Liver (tissue), 8 donors: ENCODE measurements at regions not wholly inside any gene's neighbourhood (a gene's known extent, or its start where the extent isn't known, plus 50 kb on each side); places are given as distances from the start of the nearest gene placed in this dataset.
A peak's percentile ranks its signal among the peaks of the same experiment; 100 is the strongest.

ENCODE experiments used
- DNase-seq: peaks from one replicate; pipeline ENCODE4 v3.0.0-alpha.2; 2017; ENCODE audit warnings: low spot score
- H3K27ac ChIP-seq, 2 donors: one replicate each; pipeline ENCODE4 v1.7.0; 2013; ENCODE audit warnings: inconsistent platforms in 2 of 2, low read length in 2 of 2, control low read depth in 1 of 2, low read depth in 1 of 2, mild to moderate bottlenecking in 1 of 2
- H3K27me3 ChIP-seq, 4 donors: one replicate each; pipeline versions ENCODE4 v1.6.1 to v1.7.0; 2013; ENCODE audit warnings: low read length in 3 of 4, inconsistent platforms in 1 of 4, mild to moderate bottlenecking in 1 of 4, moderate library complexity in 1 of 4; ENCODE audit not compliant: control insufficient read depth in 4 of 4, insufficient read depth in 4 of 4
- H3K36me3 ChIP-seq, 4 donors: one replicate each; pipeline versions ENCODE4 v1.6.1 to v1.7.0; 2013; ENCODE audit warnings: low read length in 3 of 4, mild to moderate bottlenecking in 3 of 4, low read depth in 1 of 4, moderate library complexity in 1 of 4; ENCODE audit not compliant: control insufficient read depth in 4 of 4, insufficient read depth in 3 of 4
- H3K4me1 ChIP-seq, 4 donors: one replicate each; pipeline versions ENCODE4 v1.6.1 to v1.7.0; 2013; ENCODE audit warnings: low read length in 3 of 4, mild to moderate bottlenecking in 3 of 4, moderate library complexity in 1 of 4; ENCODE audit not compliant: control insufficient read depth in 4 of 4, insufficient read depth in 4 of 4
- H3K4me3 ChIP-seq, 3 donors: one replicate each; pipeline versions ENCODE4 v1.6.1 to v1.7.0; 2013; ENCODE audit warnings: low read length in 3 of 3, control low read depth in 1 of 3, low read depth in 1 of 3, mild to moderate bottlenecking in 1 of 3
- H3K9ac ChIP-seq, 2 donors: one replicate each; pipeline ENCODE4 v1.7.0; 2013; ENCODE audit warnings: low read length in 2 of 2, mild to moderate bottlenecking in 2 of 2, moderate library complexity in 2 of 2, control low read depth in 1 of 2, low read depth in 1 of 2
- H3K9me3 ChIP-seq, 4 donors: one replicate each; pipeline versions ENCODE4 v1.6.1 to v1.7.0; 2013; ENCODE audit warnings: low read length in 3 of 4; ENCODE audit not compliant: control insufficient read depth in 4 of 4
- ATF3 ChIP-seq: IDR thresholded peaks from 2 replicates; pipeline ENCODE4 v1.6.1; 2016; ENCODE audit warnings: antibody characterized with exemption
- CTCF ChIP-seq: fragments of 150-350 bp; IDR thresholded peaks from 2 replicates; pipeline ENCODE4 v1.5.1; 2017; ENCODE audit warnings: improper control_type of control experiment, low read depth, low read length; ENCODE audit not compliant: missing input control
- EGR1 ChIP-seq, 2 donors: IDR thresholded peaks; 2 replicates each; pipeline ENCODE4 v1.6.1; 2016 to 2018; ENCODE audit warnings: antibody characterized with exemption in 2 of 2, low read depth in 2 of 2
- FOXA1 ChIP-seq: IDR thresholded peaks from 2 replicates; pipeline ENCODE4 v1.6.1; 2016; ENCODE audit warnings: antibody characterized with exemption
- FOXA2 ChIP-seq: IDR thresholded peaks from 2 replicates; pipeline ENCODE4 v1.6.1; 2016; ENCODE audit warnings: antibody characterized with exemption
- GABPA ChIP-seq, 2 donors: IDR thresholded peaks in 1 of 2; conservative IDR thresholded peaks in 1 of 2; 2 replicates each; pipeline ENCODE4 v1.6.1; 2016; ENCODE audit warnings: antibody characterized with exemption in 2 of 2, mild to moderate bottlenecking in 1 of 2, moderate library complexity in 1 of 2
- HNF4A ChIP-seq, 2 donors: conservative IDR thresholded peaks; 2 replicates each; pipeline ENCODE4 v1.6.1; 2016; ENCODE audit warnings: antibody characterized with exemption in 2 of 2, mild to moderate bottlenecking in 2 of 2
- HNF4G ChIP-seq: IDR thresholded peaks from 2 replicates; pipeline ENCODE4 v1.6.1; 2016; ENCODE audit warnings: antibody characterized with exemption
- JUND ChIP-seq, 2 donors: IDR thresholded peaks; 2 replicates each; pipeline ENCODE4 v1.6.1; 2016; ENCODE audit warnings: antibody characterized with exemption in 2 of 2
- MAX ChIP-seq: IDR thresholded peaks from 2 replicates; pipeline ENCODE4 v1.6.1; 2016; ENCODE audit warnings: antibody characterized with exemption
- NR2F2 ChIP-seq: IDR thresholded peaks from 2 replicates; pipeline ENCODE4 v1.6.1; 2016; ENCODE audit warnings: antibody characterized with exemption
- RAD21 ChIP-seq, 2 donors: IDR thresholded peaks; 2 replicates each; pipeline ENCODE4 v1.6.1; 2016; ENCODE audit warnings: antibody characterized with exemption in 2 of 2, mild to moderate bottlenecking in 2 of 2
- REST ChIP-seq: IDR thresholded peaks from 2 replicates; pipeline ENCODE4 v1.6.1; 2016; ENCODE audit warnings: antibody characterized with exemption, mild to moderate bottlenecking
- RXRA ChIP-seq, 2 donors: IDR thresholded peaks; 2 replicates each; pipeline ENCODE4 v1.6.1; 2017 to 2018; ENCODE audit warnings: antibody characterized with exemption in 2 of 2, mild to moderate bottlenecking in 1 of 2
- SP1 ChIP-seq: IDR thresholded peaks from 2 replicates; pipeline ENCODE4 v1.6.1; 2018; ENCODE audit warnings: antibody characterized with exemption, mild to moderate bottlenecking
- TAF1 ChIP-seq: conservative IDR thresholded peaks from 2 replicates; pipeline ENCODE4 v1.6.1; 2016; ENCODE audit warnings: antibody characterized with exemption, mild to moderate bottlenecking
- YY1 ChIP-seq: IDR thresholded peaks from 2 replicates; pipeline ENCODE4 v1.6.1; 2016; ENCODE audit warnings: antibody characterized with exemption, mild to moderate bottlenecking
- ZBTB33 ChIP-seq: IDR thresholded peaks from 2 replicates; pipeline ENCODE4 v1.6.1; 2016; ENCODE audit warnings: antibody characterized with exemption
- WGBS: extraction: QIAGEN DNeasy Blood & Tissue Kit; methylation state at CpG from one replicate; pipeline ENCODE4 v1.1.7; 2013; 5-methylcytosine and 5-hydroxymethylcytosine counted together
- donor health status: healthy.
- donor health status: healthy.
- donor health status: healthy.
- donor health status: healthy.
- donor health status: healthy.

GRCh38 chr1:222043444-222044292 is 301.8 kb upstream of the DUSP10 start:
- no peaks in the 10 kb centered on the region for H3K9me3 ChIP-seq
- no peak overlapping the region for H3K9ac ChIP-seq
- peaks cover 0 to 9% (median 5%) of the 10 kb centered on the region in 4 donors for H3K4me1 ChIP-seq
- no peaks in the 10 kb centered on the region for H3K27me3 ChIP-seq
- TF ChIP-seq HNF4A (conservative IDR thresholded peaks at IDR 0.05) (peak in 1 of 2 donors; percentile 9), MAX (no peak), FOXA2 (no peak), YY1 (no peak), EGR1 (IDR thresholded peaks at IDR 0.05; ENCODE audit: low read depth in 2 of 2) (no peak), RAD21 (IDR thresholded peaks at IDR 0.05) (no peak)
- DNase-seq = no peak
- no peaks in the 10 kb centered on the region for H3K36me3 ChIP-seq
- WGBS = 80% methylated on average over 9 of the region's 9 CpGs
- H3K27ac ChIP-seq = peak overlapping the region in 1 of 2 donors; percentile 38
- no peak overlapping the region for H3K4me3 ChIP-seq

- 98% methylated on average over 6 of the region's 6 CpGs for WGBS
- Histone ChIP-seq H3K27me3 (no peaks in the 10 kb centered on the region), H3K4me3 (no peak overlapping the region), H3K36me3 (no peaks in the 10 kb centered on the region), H3K27ac (no peak overlapping the region), H3K9ac (no peak overlapping the region), H3K9me3 (no peaks in the 10 kb centered on the region), H3K4me1 (peaks cover 0 to 9% (median 5%) of the 10 kb centered on the region in 4 donors)
- DNase-seq = no peak
- TF ChIP-seq RXRA (IDR thresholded peaks at IDR 0.05) = no peak
- no peak for TF ChIP-seq MAX
- no peak for TF ChIP-seq NR2F2
- TF ChIP-seq ATF3 = no peak
- TF ChIP-seq CTCF = no peak
- TF ChIP-seq TAF1 = no peak
- no peak for TF ChIP-seq YY1
- no peak for TF ChIP-seq RAD21 (IDR thresholded peaks at IDR 0.05)
- no peak for TF ChIP-seq SP1
- no peak for TF ChIP-seq FOXA2
- no peak for TF ChIP-seq REST
- no peak for TF ChIP-seq HNF4G
- TF ChIP-seq JUND (IDR thresholded peaks at IDR 0.05) = no peak
- no peak for TF ChIP-seq ZBTB33
- TF ChIP-seq FOXA1 = no peak
- TF ChIP-seq EGR1 (IDR thresholded peaks at IDR 0.05; ENCODE audit: low read depth in 2 of 2) = no peak
- no peak for TF ChIP-seq HNF4A (conservative IDR thresholded peaks at IDR 0.05)
- TF ChIP-seq GABPA (IDR thresholded peaks at IDR 0.05 in 1 of 2, conservative IDR thresholded peaks at IDR 0.05 in 1 of 2) = no peak
Measured at GRCh38 chr1:222042120-222042519, 300.2 kb upstream of the DUSP10 start.
